UCSD-AML1 (cell line): ENCODE measurements at regions not wholly inside any gene's neighbourhood (a gene's known extent, or its start where the extent isn't known, plus 50 kb on each side); places are given as distances from the start of the nearest gene placed in this dataset.
"Not testable (repeated sequence)": the region's sequence is repeated elsewhere in the genome, so short reads cannot be mapped to it uniquely, and the experiment has no call there.

ENCODE experiments used
- DNase-seq: peaks from one replicate; lab custom pipeline; 2025; ENCODE audit not compliant: unreplicated experiment; lab: John Stamatoyannopoulos, UW

DNA sequence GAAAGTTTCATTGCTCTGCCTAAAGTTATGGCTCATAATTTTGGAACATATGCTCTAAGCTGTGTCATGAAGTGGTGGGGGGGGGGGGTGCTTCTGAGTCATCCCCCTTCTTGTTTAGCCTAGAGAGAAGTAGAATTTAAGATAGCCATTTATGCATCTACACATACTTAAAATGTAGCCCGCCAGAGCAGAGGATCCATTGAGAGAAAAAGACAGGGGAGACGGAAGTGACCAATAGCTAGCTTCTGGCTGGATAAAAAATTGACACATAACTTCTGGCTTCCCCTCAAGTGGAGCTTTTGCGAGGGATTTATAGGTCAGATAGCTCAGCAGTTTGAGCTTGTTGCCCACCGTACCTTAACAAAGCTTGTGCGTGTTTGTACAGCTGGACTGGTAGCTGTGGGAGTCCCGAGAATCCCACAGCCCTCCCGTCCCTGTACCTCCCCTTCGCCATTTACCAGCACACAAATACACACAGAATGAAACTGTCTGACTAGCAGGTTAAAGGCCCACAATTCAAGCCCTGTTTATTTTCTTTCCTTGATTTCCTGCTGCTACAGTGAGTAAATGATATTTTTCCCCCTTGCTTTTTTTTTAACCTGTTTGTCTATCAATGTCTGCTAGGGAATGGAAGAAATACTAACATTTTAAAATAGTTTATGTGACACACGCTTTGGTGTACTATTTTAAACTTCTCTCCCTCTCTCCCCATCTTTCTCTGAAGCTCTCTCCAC lies 232.6 kb upstream of the FERD3L start:
- no peak for DNase-seq

- DNase-seq: no peak
These were observed 231.3 kb upstream of the FERD3L start for GRCh38 chr7:19376538-19376937.

GRCh38 chr7:19375976-19376375 lies 230.8 kb upstream of the FERD3L start:
- DNase-seq: no peak

GRCh38 chr7:19373334-19373733 lies 228.1 kb upstream of the FERD3L start:
- DNase-seq: no peak

DNA sequence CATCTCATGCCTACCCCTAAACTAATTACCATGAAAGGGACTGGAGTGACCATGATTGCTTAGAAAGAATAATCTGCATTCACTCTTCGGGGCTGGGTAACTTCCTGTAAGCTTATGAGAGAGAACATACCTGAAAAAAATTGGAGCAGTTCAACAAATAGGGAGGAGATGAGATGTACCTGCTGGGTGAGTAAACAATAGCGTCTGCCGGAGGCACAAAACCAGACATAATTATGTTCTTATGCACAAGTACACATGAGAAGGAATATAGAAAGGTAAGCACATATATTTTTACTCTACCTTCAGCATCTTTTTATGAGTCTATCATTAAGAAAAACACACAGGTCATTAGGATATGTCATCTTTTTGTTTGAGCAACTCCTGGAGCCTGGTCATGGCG lies 224.6 kb upstream of the FERD3L start:
- no peak for DNase-seq

GRCh38 chr7:19369182-19369581 lies 224.0 kb upstream of the FERD3L start:
- DNase-seq: no peak

DNA sequence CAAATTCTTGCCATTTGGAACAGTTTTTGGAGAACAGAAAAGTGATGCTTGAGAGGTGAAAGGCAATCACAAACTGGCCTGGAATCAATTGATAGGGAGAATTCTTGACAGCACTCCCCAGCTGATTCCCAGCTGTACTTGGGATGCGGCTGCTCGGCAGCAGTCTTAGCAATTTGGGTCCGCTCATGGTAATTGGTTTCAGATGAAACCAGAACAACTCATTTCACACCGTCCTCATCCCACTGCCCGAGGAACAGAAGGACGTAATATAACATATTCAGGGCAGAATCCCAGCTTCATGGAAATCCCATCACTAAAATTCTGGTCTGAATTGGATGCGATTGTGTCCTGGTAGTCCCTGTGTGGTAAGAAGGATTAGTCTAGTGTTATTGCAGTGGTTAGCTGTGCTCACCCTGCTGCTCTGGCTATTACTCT lies 223.3 kb upstream of the FERD3L start:
- no peak for DNase-seq

DNA sequence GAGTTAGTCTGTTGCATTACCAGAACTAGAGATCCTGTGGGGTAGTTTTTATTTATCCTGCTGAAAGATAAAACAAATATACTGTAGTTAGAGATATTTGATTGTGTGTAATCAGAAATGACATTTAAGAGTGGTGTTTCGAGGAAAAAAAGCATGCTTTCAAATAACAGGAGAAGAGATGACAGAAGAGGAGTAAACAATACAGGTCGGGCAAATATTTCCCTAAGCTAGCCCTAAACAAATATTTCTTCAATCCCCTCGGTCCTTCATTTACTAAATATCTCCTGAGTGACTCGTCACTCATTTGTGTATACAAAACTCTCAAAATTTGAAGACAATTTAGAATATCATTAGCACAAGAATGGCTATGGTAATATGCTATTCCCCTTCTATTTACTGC lies 219.7 kb upstream of the FERD3L start:
- no peak for DNase-seq

DNA sequence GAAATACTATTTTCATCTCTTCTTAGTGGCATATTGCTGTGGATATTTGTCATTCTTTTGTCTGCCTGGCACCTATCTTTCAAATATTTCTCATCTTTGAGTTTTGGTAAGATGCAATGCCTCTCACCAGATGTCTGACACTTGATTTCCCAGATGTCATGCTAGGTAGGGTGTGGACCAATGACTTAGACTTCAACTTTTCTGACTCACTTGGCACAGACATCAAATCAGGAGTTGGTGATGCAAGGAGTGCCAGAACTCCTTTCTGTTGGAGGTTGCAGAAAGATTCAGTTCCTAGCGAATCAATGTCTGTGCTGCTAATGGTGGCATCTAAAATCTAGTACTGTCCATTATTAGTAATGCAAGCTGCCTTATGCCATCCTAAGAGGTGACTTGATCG lies 216.9 kb upstream of the FERD3L start:
- no peak for DNase-seq

DNA sequence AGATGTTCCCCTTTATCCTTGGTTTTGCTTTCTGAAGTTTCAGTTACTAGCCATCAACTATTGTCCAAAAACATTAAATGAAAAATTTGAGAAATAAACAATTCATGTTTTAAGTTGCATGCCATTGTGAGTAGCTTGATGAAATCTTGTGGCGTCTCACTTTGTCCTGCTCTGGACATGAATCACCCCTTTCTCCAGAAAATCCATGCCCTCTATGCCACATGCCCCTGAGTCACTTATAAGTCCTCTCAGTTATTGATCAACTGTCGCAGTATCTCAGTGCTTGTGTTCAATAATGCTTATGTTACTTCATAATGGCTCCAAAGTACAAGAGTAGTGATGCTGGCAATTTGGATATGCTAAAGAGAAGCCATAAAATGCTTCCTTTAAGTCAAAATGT lies 208.0 kb upstream of the FERD3L start:
- DNase-seq: no peak

DNA sequence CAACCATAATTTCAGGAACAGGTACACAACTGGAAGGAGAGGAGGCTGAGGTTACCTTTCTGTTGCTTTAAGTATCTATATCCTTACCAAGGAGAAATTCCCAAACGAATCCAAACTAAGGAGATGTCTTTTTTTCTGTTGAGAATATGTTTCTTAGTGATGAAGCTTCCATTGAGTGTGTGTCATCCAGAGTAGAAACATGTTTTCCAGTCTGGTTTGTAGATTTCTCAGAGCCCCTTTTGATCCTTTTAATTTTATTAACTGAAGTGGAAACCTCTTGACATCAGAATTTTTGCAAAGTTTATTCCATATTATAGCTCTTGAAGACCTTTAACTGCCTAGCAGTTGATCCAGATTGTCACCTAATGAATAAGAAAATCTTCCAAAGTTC lies 207.1 kb upstream of the FERD3L start:
- DNase-seq: no peak

GRCh38 chr7:19351341-19352304 lies 206.4 kb upstream of the FERD3L start:
- no peak for DNase-seq

- DNase-seq: no peak
These were observed 194.3 kb upstream of the FERD3L start for GRCh38 chr7:19339512-19339911.

DNA sequence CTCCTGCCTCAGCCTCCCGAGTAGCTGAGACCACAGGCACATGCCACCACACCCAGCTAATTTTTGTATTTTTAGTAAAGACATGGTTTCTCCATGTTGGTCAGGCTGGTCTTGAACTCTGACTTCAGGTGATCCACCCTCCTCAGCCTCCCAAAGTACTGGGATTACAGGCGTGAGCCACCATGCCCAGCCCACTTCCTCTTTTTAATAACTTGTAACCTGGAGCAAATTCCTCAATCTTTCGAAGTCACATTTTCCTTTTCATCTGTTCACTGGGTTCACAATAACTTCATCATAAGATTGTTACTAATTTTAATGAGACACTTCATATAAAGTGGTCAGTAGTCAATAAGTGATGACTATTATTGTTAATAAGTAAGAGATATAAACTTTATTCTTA lies 193.3 kb upstream of the FERD3L start:
- DNase-seq: not testable (repeated sequence)

GRCh38 chr7:19336836-19337383 lies 191.7 kb upstream of the FERD3L start:
- no peak for DNase-seq

DNA sequence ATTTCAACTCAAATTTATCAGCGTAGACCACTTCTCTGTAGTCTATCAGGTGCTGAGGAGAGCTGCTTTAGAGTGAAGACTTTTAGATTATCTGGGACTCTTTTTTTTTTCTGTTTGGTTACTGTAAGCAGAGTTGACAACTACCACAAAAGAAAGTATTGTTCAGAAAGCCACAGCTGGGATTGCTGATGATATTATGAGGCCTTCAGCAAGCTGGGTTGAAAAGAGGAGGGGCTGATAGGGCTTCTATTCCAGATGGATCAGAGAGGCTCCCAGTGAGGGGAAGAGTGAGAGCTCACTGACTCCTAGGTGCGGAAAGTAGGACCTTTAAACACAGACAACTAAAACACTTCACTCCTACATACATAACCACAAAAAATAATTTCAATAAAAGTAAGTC lies 188.5 kb upstream of the FERD3L start:
- DNase-seq: no peak

DNA sequence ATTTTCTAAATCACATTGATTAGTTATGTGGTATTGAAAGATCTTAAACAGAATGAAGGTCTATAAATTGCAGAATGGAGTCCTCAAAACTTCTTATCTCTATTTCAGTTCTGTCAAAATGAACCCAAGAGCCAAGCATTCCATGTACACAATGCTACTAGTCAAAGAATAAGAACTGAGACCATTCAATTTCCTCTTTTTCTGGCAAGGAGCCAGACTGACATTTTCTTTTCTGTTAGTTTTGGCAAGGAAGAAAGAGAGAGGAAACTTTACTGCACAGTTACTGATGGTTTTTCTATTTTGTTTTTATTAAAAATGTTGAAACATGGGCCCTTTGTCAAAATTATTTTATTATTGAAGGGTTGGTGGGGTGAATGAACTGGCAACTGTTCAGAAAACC lies 181.8 kb upstream of the FERD3L start:
- no peak for DNase-seq

- DNase-seq: no peak
These were observed 176.8 kb upstream of the FERD3L start for GRCh38 chr7:19322002-19322401.

- DNase-seq: no peak
These were observed 173.1 kb upstream of the FERD3L start for GRCh38 chr7:19318287-19318686.

DNA sequence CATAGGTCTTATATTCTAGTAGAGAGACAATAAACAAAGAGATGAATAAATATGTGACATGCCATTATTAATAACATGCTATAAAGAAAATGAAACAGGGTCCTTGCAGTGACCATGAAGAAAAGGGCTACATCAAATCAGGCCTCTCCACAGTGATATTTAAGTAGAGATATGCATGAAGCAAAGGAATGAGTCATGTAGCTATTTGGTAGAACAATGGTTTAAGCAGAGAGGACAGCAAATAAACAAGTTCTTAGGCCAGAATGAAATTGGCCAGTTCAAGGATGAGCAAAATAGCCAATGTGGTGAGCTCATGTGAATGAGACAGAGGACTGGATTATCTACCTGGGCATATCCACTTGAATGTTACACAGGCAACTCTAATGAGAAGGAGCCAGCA lies 172.2 kb upstream of the FERD3L start:
- DNase-seq: no peak

DNA sequence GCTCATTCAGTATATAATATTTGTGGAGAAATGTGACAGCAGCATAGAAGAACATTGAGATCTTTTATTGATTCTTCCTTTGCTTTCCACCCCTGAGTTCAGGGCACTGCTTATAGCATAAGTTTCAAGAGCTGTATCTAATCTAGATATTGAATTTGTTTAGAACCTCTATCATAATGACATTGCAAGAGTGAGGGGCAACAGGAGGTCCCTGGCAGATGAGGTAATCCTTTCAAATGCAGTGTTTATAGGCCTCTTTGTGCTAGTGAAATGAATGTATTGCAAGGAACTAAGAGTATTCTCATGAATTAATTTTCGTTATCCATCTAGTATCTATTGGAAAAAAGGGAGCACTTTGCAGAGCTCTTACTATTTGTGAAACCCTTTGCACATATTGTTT lies 167.2 kb upstream of the FERD3L start:
- DNase-seq: no peak

DNA sequence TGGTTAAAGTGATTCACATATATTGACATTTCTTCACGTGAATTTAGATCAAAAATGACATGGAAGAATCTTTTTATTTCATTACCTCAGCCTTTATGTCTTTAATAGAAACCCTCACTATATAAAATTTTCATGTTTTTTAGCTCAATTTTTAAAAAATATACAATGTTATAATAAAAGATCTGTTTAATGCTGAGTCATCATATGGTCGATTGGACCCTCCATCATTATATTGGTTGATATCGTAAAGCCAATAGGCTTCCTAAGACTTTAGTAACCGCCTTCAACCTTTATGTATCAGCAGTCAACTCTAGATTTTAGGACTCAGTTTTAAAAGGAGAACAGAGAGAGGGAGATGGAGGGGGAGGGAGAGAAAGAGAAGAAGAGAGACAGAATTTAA lies 162.3 kb upstream of the FERD3L start:
- no peak for DNase-seq
